Neural progenitor cell (in vitro differentiated cells): ENCODE measurements at regions not wholly inside any gene's neighbourhood (a gene's known extent, or its start where the extent isn't known, plus 50 kb on each side); places are given as distances from the start of the nearest gene placed in this dataset.

Source experiments
- CTCF ChIP-seq: fragments of 200-600 bp; sonication (generic); IDR thresholded peaks from 2 replicates; pipeline ENCODE4 v1.5.1; 2017; ENCODE audit warnings: antibody characterized with exemption, mild to moderate bottlenecking
- EZH2 ChIP-seq: fragments of 200-600 bp; sonication (generic); IDR thresholded peaks from 2 replicates; pipeline ENCODE4 v1.6.1; 2017; ENCODE audit warnings: antibody characterized with exemption, mild to moderate bottlenecking, moderate library complexity

DNA sequence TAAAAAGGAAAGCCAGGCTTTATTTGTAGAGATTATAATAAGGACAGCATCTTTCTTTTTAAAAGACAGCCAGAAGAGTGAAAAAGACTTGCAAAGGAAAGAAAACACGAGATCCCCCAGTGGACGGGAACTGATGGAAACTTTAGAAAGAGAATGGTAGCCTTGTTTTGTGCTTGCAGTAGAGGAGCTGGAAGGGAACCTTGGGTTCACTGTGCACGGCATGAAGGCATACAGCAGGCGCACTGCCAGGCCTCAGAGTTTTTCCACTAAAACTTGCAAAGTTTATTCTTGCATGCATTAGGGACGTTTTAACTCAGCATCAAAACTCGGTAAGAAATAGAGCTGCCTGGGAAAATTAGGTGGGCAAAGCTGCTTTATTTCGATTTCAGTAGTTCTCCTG, 248.6 kb downstream of the IRX1 start:
- no peak for TF ChIP-seq CTCF
- TF ChIP-seq EZH2, result no peak
